Panc1 (cell line): ENCODE measurements at regions not wholly inside any gene's neighbourhood (a gene's known extent, or its start where the extent isn't known, plus 50 kb on each side); places are given as distances from the start of the nearest gene placed in this dataset.

ENCODE experiments used
- ATAC-seq: fragments of 200-7000 bp; cut with Tn5 transposase; 2 replicates; pipeline ENCODE4 v1.9.1; 2020; ENCODE audit warnings: mild to moderate bottlenecking, moderate library complexity
- BruUV-seq: library from RNA; stranded (reverse); fragments of 400-500 nt; replicated peaks from 2 replicates; lab custom pipeline; 2021; lab: Mats Ljungman, UMichigan
- CTCF ChIA-PET: fragments of 300-600 bp; sonication (Branson Sonifier 250); formaldehyde crosslinking; loops from one replicate; lab custom pipeline; 2022; ENCODE audit warnings: antibody characterized with exemption; lab: Charles Lee
- POLR2A ChIA-PET: fragments of 300-600 bp; sonication (Branson Sonifier 250); formaldehyde crosslinking; loops from one replicate; lab custom pipeline; 2022; ENCODE audit warnings: antibody characterized with exemption; lab: Charles Lee
- DNase-seq: peaks from one replicate; pipeline ENCODE4 v3.0.0-alpha.2; 2010; ENCODE audit warnings: low read depth, low spot score
- H3K27ac ChIP-seq: 2 replicates; pipeline ENCODE4 v1.5.1; 2011; ENCODE audit warnings: mild to moderate bottlenecking, low read length, inconsistent platforms
- H3K27me3 ChIP-seq: fragments of 200-500 bp; sonication (Bioruptor generic); 2 replicates; pipeline ENCODE4 v1.6.0; 2014; ENCODE audit warnings: low read length, inconsistent platforms; ENCODE audit not compliant: control insufficient read depth, insufficient read depth
- H3K36me3 ChIP-seq: fragments of 200-500 bp; sonication (Bioruptor generic); 2 replicates; pipeline ENCODE4 v1.5.1; 2014; ENCODE audit warnings: inconsistent platforms, mild to moderate bottlenecking, low read length, moderate library complexity; ENCODE audit not compliant: control insufficient read depth, insufficient read depth
- H3K4me1 ChIP-seq: 2 replicates; pipeline ENCODE4 v1.5.1; 2011; ENCODE audit warnings: inconsistent platforms, mild to moderate bottlenecking, low read length, moderate library complexity; ENCODE audit not compliant: control insufficient read depth, insufficient read depth
- H3K4me3 ChIP-seq, 2 experiments: 2 replicates each; pipeline ENCODE4 v1.5.1; 2011 to 2012; ENCODE audit warnings: low read depth in 2 of 2, low read length in 2 of 2, mild to moderate bottlenecking in 2 of 2, inconsistent platforms in 1 of 2, moderate library complexity in 1 of 2
- H3K9me3 ChIP-seq: fragments of 200-500 bp; sonication (Bioruptor generic); 2 replicates; pipeline ENCODE4 v1.5.1; 2014; ENCODE audit warnings: low read depth, mild to moderate bottlenecking, inconsistent platforms, low read length, moderate library complexity; ENCODE audit not compliant: control insufficient read depth, insufficient read depth
- POLR2AphosphoS5 ChIP-seq: IDR thresholded peaks from 2 replicates; pipeline ENCODE4 v1.6.1; 2012; ENCODE audit warnings: mild to moderate bottlenecking, low read depth, low read length, moderate library complexity
- REST ChIP-seq, 2 experiments: IDR thresholded peaks; 2 replicates each; pipeline ENCODE4 v1.6.1; 2011 to 2012; ENCODE audit warnings: low read depth in 2 of 2, control low read depth in 1 of 2, low read length in 1 of 2, mild to moderate bottlenecking in 1 of 2, moderate library complexity in 1 of 2; ENCODE audit not compliant: insufficient read depth in 1 of 2
- SIN3A ChIP-seq: IDR thresholded peaks from 2 replicates; pipeline ENCODE4 v1.6.1; 2012; ENCODE audit warnings: low read depth, mild to moderate bottlenecking, low read length, moderate library complexity, borderline replicate concordance; ENCODE audit not compliant: insufficient read depth
- TCF7L2 ChIP-seq: IDR thresholded peaks from 2 replicates; pipeline ENCODE4 v1.6.1; 2011; ENCODE audit warnings: mild to moderate bottlenecking, low read depth, low read length, inconsistent platforms
- in situ Hi-C: cut with HindIII; loops from 2 replicates; pipeline ENCODE4 v1.10.0; 2016; ENCODE audit warnings: low sequenced_read_pairs, low pct_unique_long_range_greater_than_20kb
- intact Hi-C: fragments of 100-400 bp; cut with micrococcal nuclease; formaldehyde crosslinking; loops from one replicate; pipeline ENCODE4 v1.10.0; 2022; ENCODE audit not compliant: unreplicated experiment
- TF ChIP-seq, protein P1 (sequence below): fragments of 450-650 bp; IDR thresholded peaks from 2 replicates; pipeline ENCODE4 v1.5.1; 2017; ENCODE audit warnings: mild to moderate bottlenecking

DNA sequence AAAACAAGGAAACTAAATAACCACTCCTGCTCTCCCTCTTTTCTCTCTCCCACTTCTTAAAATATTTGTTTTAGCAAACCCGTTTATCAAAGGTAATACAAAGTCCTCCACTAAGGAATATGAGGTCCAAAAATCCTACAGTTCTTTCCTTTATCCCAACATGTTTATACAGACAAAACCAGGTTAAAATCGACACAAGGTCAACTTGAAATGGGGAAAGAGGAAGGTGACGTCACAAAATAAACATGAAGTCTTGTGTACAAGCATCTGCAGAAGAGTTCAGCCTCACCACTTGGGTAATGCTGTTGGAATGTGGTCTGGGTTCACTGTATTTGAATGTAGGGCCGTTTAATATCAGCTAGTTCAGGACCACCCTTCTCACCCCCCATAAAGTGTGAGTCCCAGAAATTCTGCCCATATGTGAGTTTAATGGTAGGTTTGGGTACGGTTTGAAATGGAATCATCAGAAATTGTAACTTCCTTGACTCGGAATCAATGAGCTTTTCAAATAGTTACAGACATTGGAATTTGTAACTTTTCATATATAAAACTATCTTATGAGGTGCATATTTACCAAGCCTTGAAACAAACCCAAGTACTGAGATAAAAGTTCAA, 120.0 kb upstream of the SLC38A2 start:
- Histone ChIP-seq H3K27me3 (no peaks in the 10 kb centered on the region), H3K9me3 (no peaks in the 10 kb centered on the region), H3K4me1 (peaks cover 43% of the 10 kb centered on the region), H3K36me3 (no peaks in the 10 kb centered on the region), H3K4me3 (no peak overlapping the region; a peak in 1 of 4 replicates), H3K27ac (peak overlapping the region; percentile 95)
- no TSS peak for BruUV-seq
- DNase-seq (peak; percentile 89), ATAC-seq (peak; percentile 74)
- intact Hi-C loops = no loop called here
- ChIA-PET POLR2A (no interaction called here), CTCF (no interaction called here)
- TF ChIP-seq POLR2AphosphoS5 (peak; percentile 39; the same call in 1 of the 2 replicates), SIN3A (no peak)
- in situ Hi-C loops = no loop called here

- Histone ChIP-seq H3K27me3 (no peaks in the 10 kb centered on the region), H3K4me1 (peaks cover 43% of the 10 kb centered on the region), H3K36me3 (no peaks in the 10 kb centered on the region), H3K4me3 (no peak overlapping the region), H3K9me3 (no peaks in the 10 kb centered on the region), H3K27ac (peak overlapping the region; percentile 95)
- in situ Hi-C loops = no loop called here
- no peak for DNase-seq
- intact Hi-C loops = loop anchor here (2.0 kb wide), 1 partner anchor 61 kb away; no protein-coding TSS in a partner anchor
- no TSS peak for BruUV-seq
- POLR2A ChIA-PET = no interaction called here
- TF ChIP-seq SIN3A (no peak), POLR2AphosphoS5 (no peak), REST (IDR thresholded peaks at IDR 0.05; ENCODE audit: insufficient read depth in 1 of 2, low read depth in 2 of 2, low read length in 1 of 2) (no peak), TCF7L2 (no peak)
- TF ChIP-seq, protein P1, sequence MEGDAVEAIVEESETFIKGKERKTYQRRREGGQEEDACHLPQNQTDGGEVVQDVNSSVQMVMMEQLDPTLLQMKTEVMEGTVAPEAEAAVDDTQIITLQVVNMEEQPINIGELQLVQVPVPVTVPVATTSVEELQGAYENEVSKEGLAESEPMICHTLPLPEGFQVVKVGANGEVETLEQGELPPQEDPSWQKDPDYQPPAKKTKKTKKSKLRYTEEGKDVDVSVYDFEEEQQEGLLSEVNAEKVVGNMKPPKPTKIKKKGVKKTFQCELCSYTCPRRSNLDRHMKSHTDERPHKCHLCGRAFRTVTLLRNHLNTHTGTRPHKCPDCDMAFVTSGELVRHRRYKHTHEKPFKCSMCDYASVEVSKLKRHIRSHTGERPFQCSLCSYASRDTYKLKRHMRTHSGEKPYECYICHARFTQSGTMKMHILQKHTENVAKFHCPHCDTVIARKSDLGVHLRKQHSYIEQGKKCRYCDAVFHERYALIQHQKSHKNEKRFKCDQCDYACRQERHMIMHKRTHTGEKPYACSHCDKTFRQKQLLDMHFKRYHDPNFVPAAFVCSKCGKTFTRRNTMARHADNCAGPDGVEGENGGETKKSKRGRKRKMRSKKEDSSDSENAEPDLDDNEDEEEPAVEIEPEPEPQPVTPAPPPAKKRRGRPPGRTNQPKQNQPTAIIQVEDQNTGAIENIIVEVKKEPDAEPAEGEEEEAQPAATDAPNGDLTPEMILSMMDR = no peak
- ATAC-seq = no peak
- CTCF ChIA-PET = no interaction called here
These were observed 119.0 kb upstream of the SLC38A2 start for GRCh38 chr12:46491548-46491947.

DNA sequence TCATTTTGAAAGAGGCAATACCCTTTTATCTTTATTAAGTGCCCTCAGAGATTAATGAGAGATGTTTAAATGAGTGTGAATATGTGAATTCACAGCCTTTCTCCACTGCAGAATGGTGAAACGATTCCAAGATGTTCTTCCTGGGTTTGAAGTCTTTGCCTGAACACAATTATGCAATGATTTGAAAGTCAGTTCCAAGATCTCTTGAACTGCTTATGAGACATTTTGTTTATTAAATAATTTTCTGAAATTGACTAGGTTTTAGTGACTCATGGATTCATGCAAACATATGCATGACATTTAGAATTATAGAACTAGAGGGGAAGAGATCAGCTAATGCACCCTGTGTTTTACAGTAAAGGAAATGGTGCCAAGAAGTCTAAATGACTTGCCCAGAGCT, 118.1 kb upstream of the SLC38A2 start:
- no peaks in the 10 kb centered on the region for H3K9me3 ChIP-seq
- in situ Hi-C loops = no loop called here

More for the DNA sequence above, 118.1 kb upstream of the SLC38A2 start:
- no TSS peak for BruUV-seq
- Histone ChIP-seq H3K27me3 (no peaks in the 10 kb centered on the region), H3K36me3 (no peaks in the 10 kb centered on the region), H3K4me1 (peaks cover 43% of the 10 kb centered on the region), H3K4me3 (no peak overlapping the region), H3K27ac (peak overlapping the region; percentile 72)
- intact Hi-C loops = loop anchor here (2.0 kb wide), 1 partner anchor 60 kb away; no protein-coding TSS in a partner anchor
- CTCF ChIA-PET = no interaction called here
- ATAC-seq (no peak), DNase-seq (no peak)
- POLR2A ChIA-PET = no interaction called here
- TF ChIP-seq REST (IDR thresholded peaks at IDR 0.05; ENCODE audit: insufficient read depth in 1 of 2, low read depth in 2 of 2, low read length in 1 of 2) = no peak
- TF ChIP-seq POLR2AphosphoS5 = no peak
- no peak for TF ChIP-seq SIN3A
- TF ChIP-seq TCF7L2 = no peak
- TF ChIP-seq, protein P1 = no peak
